ENCODE measurements at regions not wholly inside any gene's neighbourhood (a gene's known extent, or its start where the extent isn't known, plus 50 kb on each side); places are given as distances from the start of the nearest gene placed in this dataset.

- no peaks in the 10 kb centered on the region for H3K9me3 ChIP-seq
- no peak for DNase-seq
- ATAC-seq, result no peak
- H3K27me3 ChIP-seq, result no peaks in the 10 kb centered on the region
- TF ChIP-seq POLR2A (IDR thresholded peaks at IDR 0.05), result no peak
- no peak for TF ChIP-seq CTCF (IDR thresholded peaks at IDR 0.05)
- intact Hi-C loops (cut with DNase I), result no loop called here
- H3K36me3 ChIP-seq, result no peaks in the 10 kb centered on the region
- H3K27ac ChIP-seq, result no peak overlapping the region
- no peaks in the 10 kb centered on the region for H3K4me1 ChIP-seq
- H3K4me3 ChIP-seq, result no peak overlapping the region
- 46 to 85% (median 55%) methylated on average over 2 of the region's 2 CpGs for WGBS, 4 donors
Measured at GRCh38 chr1:73167009-73167657, 884.8 kb upstream of the NEGR1 start.

DNA sequence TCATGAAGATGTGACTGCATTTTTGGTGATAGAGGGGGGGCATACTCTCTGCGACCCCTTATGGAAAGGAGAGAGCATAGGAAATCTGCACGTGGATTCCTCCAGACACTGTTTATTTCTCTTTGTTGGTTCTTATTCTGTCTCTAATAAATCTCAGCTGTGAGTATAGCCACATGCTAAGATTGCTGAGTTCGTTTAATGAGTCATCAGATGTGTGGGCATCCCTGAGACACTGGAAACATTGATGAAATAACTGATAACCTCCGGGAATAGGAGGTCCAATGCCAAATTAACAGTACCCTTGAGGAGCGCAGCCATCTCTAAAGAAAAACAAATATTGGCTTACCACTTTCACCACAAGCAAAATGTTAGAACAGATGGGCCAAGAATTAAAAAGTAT is 880.2 kb upstream of the NEGR1 start:
- ATAC-seq, result no peak
- H3K27ac ChIP-seq, result no peak overlapping the region
- H3K27me3 ChIP-seq, result no peaks in the 10 kb centered on the region
- H3K4me3 ChIP-seq, result no peak overlapping the region
- WGBS, 4 donors, result 55 to 75% (median 59%) methylated on average over 5 of the region's 5 CpGs
- H3K9me3 ChIP-seq, result peaks cover 0 to 3% (median 0%) of the 10 kb centered on the region in 12 donors
- DNase-seq, result no peak
- TF ChIP-seq POLR2A (IDR thresholded peaks at IDR 0.05), result no peak
- no peak for TF ChIP-seq CTCF (IDR thresholded peaks at IDR 0.05)
- intact Hi-C loops (cut with DNase I), result no loop called here
- no peaks in the 10 kb centered on the region for H3K36me3 ChIP-seq
- H3K4me1 ChIP-seq, result no peaks in the 10 kb centered on the region

DNA sequence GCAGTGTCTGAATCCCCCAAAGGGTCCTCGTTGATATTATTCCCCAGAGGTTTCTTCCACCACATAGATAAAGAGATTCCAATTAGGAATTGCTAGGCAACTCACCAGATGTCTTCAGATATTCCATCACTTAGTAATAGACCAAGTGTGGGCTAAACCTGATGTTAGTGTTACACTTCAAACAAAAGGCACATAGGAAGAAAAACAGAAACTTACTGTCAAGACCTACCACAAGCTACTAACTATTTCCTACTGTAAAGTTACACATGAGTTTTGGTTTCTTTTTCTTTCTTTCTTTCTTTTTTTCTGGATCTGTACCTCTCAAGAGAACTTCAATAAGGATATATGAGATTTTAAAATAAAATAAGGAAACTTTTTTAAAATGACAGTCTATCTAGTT is 879.1 kb upstream of the NEGR1 start:
- intact Hi-C loops (cut with DNase I), result no loop called here
- Histone ChIP-seq H3K4me3 (no peak overlapping the region), H3K27ac (no peak overlapping the region), H3K27me3 (no peaks in the 10 kb centered on the region), H3K9me3 (peaks cover 0 to 5% (median 0%) of the 10 kb centered on the region in 12 donors), H3K36me3 (no peaks in the 10 kb centered on the region), H3K4me1 (no peaks in the 10 kb centered on the region)
- WGBS, 4 donors, result 39 to 78% (median 63%) methylated on average over 1 of the region's 1 CpG
- TF ChIP-seq CTCF (IDR thresholded peaks at IDR 0.05) (no peak), POLR2A (IDR thresholded peaks at IDR 0.05) (no peak)
- no peak for DNase-seq
- ATAC-seq, result no peak

- TF ChIP-seq CTCF (IDR thresholded peaks at IDR 0.05) (no peak), POLR2A (IDR thresholded peaks at IDR 0.05) (no peak)
- Histone ChIP-seq H3K27ac (no peak overlapping the region), H3K4me3 (no peak overlapping the region), H3K36me3 (no peaks in the 10 kb centered on the region), H3K9me3 (peaks cover 0 to 5% (median 0%) of the 10 kb centered on the region in 12 donors), H3K4me1 (no peaks in the 10 kb centered on the region), H3K27me3 (no peaks in the 10 kb centered on the region)
- intact Hi-C loops (cut with DNase I), result no loop called here
- 76 to 93% (median 88%) methylated on average over 1 of the region's 1 CpG for WGBS, 4 donors
- DNase-seq, result no peak
- no peak for ATAC-seq
Measured at GRCh38 chr1:73160759-73161158, 878.4 kb upstream of the NEGR1 start.

Measured in heart left ventricle (tissue), 16 donors.